GM18519 (cell line): ENCODE measurements at regions not wholly inside any gene's neighbourhood (a gene's known extent, or its start where the extent isn't known, plus 50 kb on each side); places are given as distances from the start of the nearest gene placed in this dataset.

Experiments
- ATAC-seq: cut with Tn5 transposase; IDR thresholded peaks from one replicate; pipeline ENCODE4 v1.9.1; 2021; ENCODE audit warnings: mild to moderate bottlenecking, moderate library complexity; ENCODE audit not compliant: unreplicated experiment, low FRiP score

- no peak for ATAC-seq
Observed at GRCh38 chr5:68551436-68551835, 335.9 kb downstream of the PIK3R1 start.

DNA sequence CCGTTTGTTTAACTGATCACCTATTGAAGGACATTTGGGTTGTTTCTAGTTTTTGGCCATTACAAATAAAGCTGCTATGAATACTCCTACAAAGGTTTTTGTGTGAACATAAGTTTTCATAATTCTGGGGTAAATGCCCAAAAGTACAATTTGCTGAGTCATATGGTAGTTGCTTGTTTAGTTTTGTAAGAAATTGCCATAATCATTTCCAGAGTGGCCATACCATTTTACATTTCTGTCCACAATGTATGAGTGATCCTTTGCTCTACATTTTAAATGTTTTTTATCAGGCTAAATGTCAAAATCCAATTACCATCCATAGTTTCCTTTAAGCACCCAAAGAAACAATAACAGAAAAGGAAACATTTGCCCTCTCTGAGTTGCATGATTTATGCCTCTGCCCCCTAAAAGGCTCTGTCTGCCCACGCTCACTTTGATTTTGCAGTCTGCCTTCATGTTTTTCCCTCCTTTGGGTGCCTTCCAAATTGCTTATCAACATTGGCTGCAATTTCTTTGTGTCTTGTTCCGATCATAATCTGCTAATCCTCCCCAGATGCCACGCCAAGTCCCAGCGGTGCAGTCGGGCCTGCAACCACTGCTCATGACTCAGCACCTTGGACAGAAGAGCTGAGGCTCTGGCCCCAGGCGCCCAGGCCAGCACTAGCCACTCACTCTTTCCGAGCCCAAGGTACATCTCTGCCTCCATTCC lies 339.2 kb downstream of the PIK3R1 start:
- ATAC-seq: no peak

- no peak for ATAC-seq
Observed at GRCh38 chr5:68555907-68556681, 340.5 kb downstream of the PIK3R1 start.

DNA sequence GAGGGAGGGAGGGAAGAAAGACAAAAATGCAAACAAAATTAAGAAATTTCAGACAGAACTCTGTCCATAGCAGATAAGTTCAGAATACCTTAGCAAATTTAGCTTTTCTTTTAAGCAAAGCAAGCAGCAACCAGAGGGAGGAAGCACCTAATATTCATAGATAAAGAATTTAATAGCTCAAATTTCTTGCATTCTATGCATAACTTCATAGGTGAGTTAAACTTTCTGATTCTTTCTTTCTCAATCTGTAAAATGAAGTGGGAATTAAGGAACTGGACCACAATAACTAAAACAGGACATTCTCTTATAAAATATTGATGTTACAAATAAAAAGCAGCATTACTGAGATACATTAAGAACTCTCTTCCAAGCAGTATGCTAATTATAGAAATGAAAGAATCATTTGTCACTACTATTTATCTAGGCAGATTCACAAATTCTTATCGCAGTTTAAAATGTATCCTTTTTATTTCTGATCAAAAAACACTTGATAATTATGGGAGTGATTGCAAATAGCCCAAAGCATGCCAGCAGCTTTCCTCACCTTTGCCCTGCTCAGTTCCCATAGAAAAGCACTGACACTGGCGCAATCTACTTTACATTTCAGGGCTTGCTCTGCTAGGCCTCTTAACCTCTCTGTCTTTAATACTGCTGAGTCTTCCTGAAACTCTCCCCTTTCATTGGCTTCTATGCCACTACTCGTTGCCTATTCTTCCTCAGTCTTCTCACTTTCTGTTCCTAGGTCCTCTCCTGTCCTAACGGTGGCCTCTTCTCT lies 341.8 kb downstream of the PIK3R1 start:
- ATAC-seq: no peak

- no peak for ATAC-seq
Observed at GRCh38 chr5:68562308-68562707, 346.8 kb downstream of the PIK3R1 start.

DNA sequence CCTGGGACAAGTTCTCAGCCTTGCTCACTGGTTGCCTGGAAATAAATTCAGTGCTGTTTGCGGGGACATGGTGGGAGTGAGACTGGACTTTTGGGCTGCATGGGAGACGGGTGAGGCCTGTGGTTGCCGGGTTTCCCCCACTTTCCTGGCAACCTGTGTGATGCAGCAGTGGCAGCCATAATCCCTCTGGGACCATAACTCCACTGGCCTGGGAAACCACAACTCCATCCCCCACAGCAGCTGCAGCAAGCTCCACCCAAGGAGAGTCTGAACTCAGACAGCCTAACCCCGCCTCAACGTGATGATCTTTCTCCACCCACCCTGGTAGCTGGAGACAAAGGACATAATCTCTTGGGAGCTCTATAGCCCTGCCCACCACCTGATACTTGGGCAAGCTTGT lies 349.9 kb downstream of the PIK3R1 start:
- no peak for ATAC-seq

DNA sequence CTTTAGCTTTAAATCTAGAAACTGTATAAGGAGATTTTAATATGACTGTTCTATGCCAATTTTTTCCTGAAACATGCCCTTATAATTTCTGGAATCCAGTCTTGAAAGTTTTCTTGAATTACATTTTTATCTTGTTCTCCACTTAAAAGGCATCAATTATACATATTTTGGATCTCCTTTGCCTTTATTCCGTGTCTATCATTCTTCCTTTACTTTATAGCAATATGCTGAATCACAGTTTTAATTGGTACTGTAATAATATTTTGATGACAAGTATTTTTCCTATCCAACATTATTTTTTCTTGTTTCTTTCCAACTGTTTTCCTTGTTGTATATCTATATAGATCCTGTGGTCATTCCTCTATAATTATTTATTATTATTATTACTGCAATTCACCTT lies 361.2 kb downstream of the PIK3R1 start:
- no peak for ATAC-seq

GRCh38 chr5:68582284-68582683 lies 366.7 kb downstream of the PIK3R1 start:
- ATAC-seq: no peak

- no peak for ATAC-seq
Observed at GRCh38 chr5:68587171-68587570, 371.6 kb downstream of the PIK3R1 start.

GRCh38 chr5:68591850-68592249 lies 376.3 kb downstream of the PIK3R1 start:
- no peak for ATAC-seq

DNA sequence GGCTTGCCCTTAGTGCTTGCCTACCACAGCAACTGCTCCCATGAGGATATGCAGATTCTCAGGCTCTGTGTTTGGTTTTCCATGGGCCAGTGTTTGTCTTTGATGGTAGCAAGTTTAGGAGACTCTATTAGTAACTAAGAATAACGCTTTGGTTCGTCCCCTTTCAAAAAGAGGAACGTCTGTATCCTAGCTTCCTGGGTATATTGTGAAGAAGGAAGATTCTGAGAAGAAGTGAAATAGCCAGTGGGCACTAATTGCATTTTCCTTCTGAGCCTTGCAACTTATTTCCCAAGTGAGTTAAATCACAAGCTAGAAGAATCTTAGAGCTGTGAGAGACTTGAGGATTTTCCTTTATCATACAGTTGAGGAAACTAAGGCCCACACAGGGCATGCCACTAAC lies 376.8 kb downstream of the PIK3R1 start:
- no peak for ATAC-seq

DNA sequence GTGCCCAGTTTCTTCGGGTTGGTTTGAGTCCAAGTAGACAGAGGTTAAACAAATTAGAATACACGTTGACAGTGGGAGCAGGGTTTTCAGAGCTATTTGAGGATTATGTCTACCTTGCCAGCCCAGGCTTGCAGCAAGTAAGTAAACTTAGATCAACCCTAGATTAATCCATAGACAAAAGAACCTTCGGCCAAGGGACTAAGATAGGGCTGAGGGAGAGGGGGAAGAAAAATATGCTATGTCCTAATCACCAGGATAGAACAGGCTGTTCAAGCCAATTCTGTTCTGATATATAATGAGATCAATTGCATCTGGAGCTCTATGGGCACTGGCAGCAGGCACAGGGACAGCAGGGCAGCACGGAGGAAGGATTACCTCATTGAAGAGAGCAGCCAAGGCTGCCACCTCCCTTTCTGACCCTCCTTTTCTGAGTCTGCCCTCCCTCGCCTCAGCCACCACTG lies 377.7 kb downstream of the PIK3R1 start:
- no peak for ATAC-seq

- no peak for ATAC-seq
Observed at GRCh38 chr5:68612972-68613371, 397.4 kb downstream of the PIK3R1 start.

DNA sequence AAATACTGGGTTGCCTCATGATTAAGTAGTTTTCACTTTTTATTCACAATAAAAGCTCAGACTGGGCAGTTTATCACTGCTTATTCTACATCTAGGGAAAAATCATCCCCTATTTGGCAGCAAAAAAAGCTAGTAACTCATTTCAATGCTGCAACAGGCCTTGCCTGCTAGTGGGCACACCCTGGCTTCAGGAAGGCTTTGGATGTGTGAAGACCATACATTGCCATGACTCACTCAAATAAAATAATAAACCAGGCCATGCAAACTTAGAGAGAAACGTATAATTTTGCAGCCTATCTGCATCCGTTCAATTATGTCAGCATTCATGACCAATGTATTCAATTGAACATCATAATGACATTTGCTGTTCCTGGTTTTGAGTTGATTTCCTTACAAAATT lies 402.9 kb downstream of the PIK3R1 start:
- ATAC-seq: no peak

- ATAC-seq: no peak
Observed at GRCh38 chr5:68627001-68627400, 411.4 kb downstream of the PIK3R1 start.

DNA sequence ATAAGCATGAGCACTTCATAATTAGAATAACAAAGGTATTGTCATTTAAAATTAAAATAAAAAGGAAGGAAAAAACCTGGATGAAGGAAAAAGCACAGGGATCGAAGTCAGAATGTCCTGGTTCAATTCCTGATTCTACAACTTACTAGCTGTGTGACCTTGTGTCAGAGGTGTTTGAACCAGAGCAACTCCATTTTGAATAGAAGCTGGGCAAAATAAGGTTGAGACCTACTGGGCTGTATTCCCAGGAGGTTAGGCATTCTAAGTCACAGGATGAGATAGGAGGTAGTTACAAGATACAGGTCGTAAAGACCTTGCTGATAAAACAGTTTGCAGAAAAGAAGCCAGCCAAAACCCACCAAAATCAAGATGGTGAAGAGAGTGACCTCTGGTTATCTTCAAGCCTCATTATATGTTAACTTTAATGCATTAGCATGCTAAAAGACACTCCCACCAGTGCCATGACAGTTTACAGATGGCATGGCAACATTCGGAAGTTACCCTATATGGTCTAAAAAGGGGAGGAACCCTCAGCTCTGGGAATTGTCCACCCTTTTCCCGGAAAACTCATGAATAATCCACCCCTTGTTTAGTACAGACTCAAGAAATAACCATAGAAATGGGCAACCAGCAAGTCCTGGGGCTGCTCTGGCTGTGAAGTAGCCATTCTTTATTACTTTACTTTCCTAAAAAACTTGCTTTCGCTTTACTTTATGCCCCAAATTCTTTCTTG lies 412.7 kb downstream of the PIK3R1 start:
- no peak for ATAC-seq

GRCh38 chr5:68630354-68630753 lies 414.8 kb downstream of the PIK3R1 start:
- ATAC-seq: no peak

- ATAC-seq: no peak
Observed at GRCh38 chr5:68631884-68632283, 416.3 kb downstream of the PIK3R1 start.

DNA sequence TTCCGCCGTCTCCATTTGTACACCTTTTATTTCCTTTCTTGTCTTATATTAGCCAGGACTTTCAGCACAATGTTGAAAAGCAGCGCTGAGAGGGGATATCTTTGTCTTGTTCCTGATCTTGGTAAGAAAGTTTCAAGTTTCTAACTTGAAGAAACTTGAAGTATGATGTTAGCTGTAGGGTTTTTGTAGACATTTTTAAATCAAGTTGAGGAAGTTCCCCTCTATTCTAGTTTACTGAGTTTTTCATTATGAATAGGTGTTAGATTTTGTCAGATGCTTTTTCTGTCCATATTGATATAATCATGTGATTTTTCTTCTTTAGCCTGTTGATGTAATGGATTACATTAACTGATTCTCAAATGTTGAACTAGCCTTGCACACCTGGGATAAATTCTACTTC lies 425.7 kb downstream of the PIK3R1 start:
- ATAC-seq: peak; percentile 35

GRCh38 chr5:68643064-68643463 lies 427.5 kb downstream of the PIK3R1 start:
- no peak for ATAC-seq

- ATAC-seq: peak; percentile 89
Observed at GRCh38 chr5:68644971-68645370, 429.4 kb downstream of the PIK3R1 start.
